WTC11 (cell line): ENCODE measurements at regions not wholly inside any gene's neighbourhood (a gene's known extent, or its start where the extent isn't known, plus 50 kb on each side); places are given as distances from the start of the nearest gene placed in this dataset.

Source experiments
- ATAC-seq: fragments of 200-7000 bp; cut with Tn5 transposase; 2 replicates; pipeline ENCODE4 v1.10.0; 2021; ENCODE audit warnings: mild to moderate bottlenecking, moderate library complexity
- CTCF ChIA-PET: fragments of 300-600 bp; sonication (Branson Sonifier 250); formaldehyde crosslinking; loops from one replicate; lab custom pipeline; 2021; ENCODE audit warnings: antibody characterized with exemption; lab: Charles Lee
- POLR2A ChIA-PET: fragments of 350-600 bp; sonication (Branson Sonifier 250); formaldehyde crosslinking; loops from one replicate; lab custom pipeline; 2021; ENCODE audit warnings: antibody characterized with exemption; lab: Charles Lee
- DNase-seq: peaks from one replicate; pipeline ENCODE4 v3.0.0; 2021; ENCODE audit warnings: low spot score
- H3K27ac Mint-ChIP-seq: 2 replicates; pipeline ENCODE4 v1.8.0; 2021; ENCODE audit warnings: mixed read lengths
- H3K27me3 Mint-ChIP-seq: 2 replicates; pipeline ENCODE4 v1.8.0; 2021; ENCODE audit warnings: low read depth, mild to moderate bottlenecking, moderate library complexity, mixed read lengths
- H3K36me3 Mint-ChIP-seq: 2 replicates; pipeline ENCODE4 v1.8.0; 2021; ENCODE audit warnings: mixed read lengths
- H3K4me1 Mint-ChIP-seq: 2 replicates; pipeline ENCODE4 v1.8.0; 2022; ENCODE audit warnings: mixed read lengths
- H3K4me3 Mint-ChIP-seq: 2 replicates; pipeline ENCODE4 v1.8.0; 2021; ENCODE audit warnings: mild to moderate bottlenecking, moderate library complexity, mixed read lengths
- H3K9me3 Mint-ChIP-seq: 2 replicates; pipeline ENCODE4 v1.8.0; 2021; ENCODE audit warnings: mixed read lengths
- EMX1 ChIP-seq: fragments of 250-450 bp; sonication (Bioruptor Pico); IDR thresholded peaks from 2 replicates; pipeline ENCODE4 v1.8.0; 2021; ENCODE audit warnings: mild to moderate bottlenecking
- FOXJ3 ChIP-seq: sonication (generic); formaldehyde crosslinking; IDR thresholded peaks from 2 replicates; pipeline ENCODE4 v1.9.0; 2021; ENCODE audit warnings: missing genetic modification reagents, mild to moderate bottlenecking, borderline replicate concordance
- FOXK1 ChIP-seq: sonication (generic); formaldehyde crosslinking; IDR thresholded peaks from 2 replicates; pipeline ENCODE4 v1.8.0; 2022; ENCODE audit warnings: mild to moderate bottlenecking, moderate library complexity, missing genetic modification reagents
- GABPB1 ChIP-seq: sonication (generic); formaldehyde crosslinking; IDR thresholded peaks from 2 replicates; pipeline ENCODE4 v1.8.1; 2023; ENCODE audit warnings: mild to moderate bottlenecking, missing genetic modification reagents
- IRF2 ChIP-seq: sonication (generic); formaldehyde crosslinking; IDR thresholded peaks from 2 replicates; pipeline ENCODE4 v1.8.0; 2022; ENCODE audit warnings: low read depth, missing genetic modification reagents, borderline replicate concordance
- JUN ChIP-seq: sonication (generic); formaldehyde crosslinking; IDR thresholded peaks from 2 replicates; pipeline ENCODE4 v1.8.0; 2023; ENCODE audit warnings: mild to moderate bottlenecking, missing genetic modification reagents
- KAT7 ChIP-seq: sonication (generic); formaldehyde crosslinking; IDR thresholded peaks from 2 replicates; pipeline ENCODE4 v1.8.1; 2023; ENCODE audit warnings: missing genetic modification reagents, mild to moderate bottlenecking, borderline replicate concordance
- MLX ChIP-seq: sonication (generic); formaldehyde crosslinking; IDR thresholded peaks from 2 replicates; pipeline ENCODE4 v1.8.1; 2023; ENCODE audit warnings: mild to moderate bottlenecking, missing genetic modification reagents, moderate library complexity
- MYBL2 ChIP-seq: sonication (generic); formaldehyde crosslinking; IDR thresholded peaks from 2 replicates; pipeline ENCODE4 v1.8.1; 2023; ENCODE audit warnings: mild to moderate bottlenecking, moderate library complexity, missing genetic modification reagents
- NFATC4 ChIP-seq: fragments of 250-450 bp; sonication (Bioruptor Pico); IDR thresholded peaks from 2 replicates; pipeline ENCODE4 v1.9.0; 2021; ENCODE audit warnings: mild to moderate bottlenecking
- NR1H2 ChIP-seq: sonication (generic); formaldehyde crosslinking; IDR thresholded peaks from 2 replicates; pipeline ENCODE4 v1.9.0; 2021; ENCODE audit warnings: mild to moderate bottlenecking, moderate library complexity, missing genetic modification reagents
- OVOL2 ChIP-seq: fragments of 250-450 bp; sonication (Bioruptor Pico); IDR thresholded peaks from 2 replicates; pipeline ENCODE4 v1.9.0; 2021; ENCODE audit warnings: mild to moderate bottlenecking, borderline replicate concordance
- PREB ChIP-seq: sonication (generic); formaldehyde crosslinking; IDR thresholded peaks from 2 replicates; pipeline ENCODE4 v1.8.1; 2022; ENCODE audit warnings: mild to moderate bottlenecking, missing genetic modification reagents, moderate library complexity, borderline replicate concordance
- RORB ChIP-seq: fragments of 250-450 bp; sonication (Bioruptor Pico); IDR thresholded peaks from 2 replicates; pipeline ENCODE4 v1.9.0; 2021; ENCODE audit warnings: mild to moderate bottlenecking
- ZBTB21 ChIP-seq: sonication (generic); formaldehyde crosslinking; IDR thresholded peaks from 2 replicates; pipeline ENCODE4 v1.8.1; 2023; ENCODE audit warnings: mild to moderate bottlenecking, missing genetic modification reagents, borderline replicate concordance
- ZNF219 ChIP-seq: sonication (generic); formaldehyde crosslinking; IDR thresholded peaks from 2 replicates; pipeline ENCODE4 v1.8.0; 2023; ENCODE audit warnings: missing genetic modification reagents, mild to moderate bottlenecking, borderline replicate concordance
- ZNF232 ChIP-seq: sonication (generic); formaldehyde crosslinking; IDR thresholded peaks from 2 replicates; pipeline ENCODE4 v1.8.0; 2022; ENCODE audit warnings: mild to moderate bottlenecking, missing genetic modification reagents
- ZNF263 ChIP-seq: sonication (generic); formaldehyde crosslinking; IDR thresholded peaks from 2 replicates; pipeline ENCODE4 v1.8.1; 2022; ENCODE audit warnings: low read depth, mild to moderate bottlenecking, moderate library complexity, missing genetic modification reagents
- ZNF317 ChIP-seq: sonication (generic); formaldehyde crosslinking; IDR thresholded peaks from 2 replicates; pipeline ENCODE4 v1.8.1; 2023; ENCODE audit warnings: low read depth, mild to moderate bottlenecking, moderate library complexity, missing genetic modification reagents, borderline replicate concordance
- ZNF396 ChIP-seq: fragments of 250-450 bp; sonication (Bioruptor Pico); IDR thresholded peaks from 2 replicates; pipeline ENCODE4 v1.8.0; 2021; ENCODE audit warnings: mild to moderate bottlenecking, moderate library complexity, borderline replicate concordance
- ZNF416 ChIP-seq: fragments of 250-450 bp; sonication (Bioruptor Pico); IDR thresholded peaks from 2 replicates; pipeline ENCODE4 v1.9.0; 2021; ENCODE audit warnings: mild to moderate bottlenecking, inconsistent platforms
- ZNF512 ChIP-seq: sonication (generic); formaldehyde crosslinking; IDR thresholded peaks from 2 replicates; pipeline ENCODE4 v1.8.1; 2022; ENCODE audit warnings: missing genetic modification reagents, borderline replicate concordance
- TF ChIP-seq, protein P1 (sequence below): sonication (generic); formaldehyde crosslinking; IDR thresholded peaks from 2 replicates; pipeline ENCODE4 v1.8.1; 2022; ENCODE audit warnings: low read depth, missing genetic modification reagents, borderline replicate concordance
- TF ChIP-seq, protein P2 (sequence below): sonication (generic); formaldehyde crosslinking; IDR thresholded peaks from 2 replicates; pipeline ENCODE4 v1.8.0; 2022; ENCODE audit warnings: mild to moderate bottlenecking, missing genetic modification reagents
- TF ChIP-seq, protein P3 (sequence below): fragments of 250-450 bp; sonication (Bioruptor Pico); IDR thresholded peaks from 2 replicates; pipeline ENCODE4 v1.8.0; 2021; ENCODE audit warnings: mild to moderate bottlenecking
- TF ChIP-seq, protein P4 (sequence below): fragments of 250-450 bp; sonication (Bioruptor Pico); IDR thresholded peaks from 2 replicates; pipeline ENCODE4 v2.1.2; 2022; ENCODE audit warnings: mild to moderate bottlenecking, moderate library complexity

DNA sequence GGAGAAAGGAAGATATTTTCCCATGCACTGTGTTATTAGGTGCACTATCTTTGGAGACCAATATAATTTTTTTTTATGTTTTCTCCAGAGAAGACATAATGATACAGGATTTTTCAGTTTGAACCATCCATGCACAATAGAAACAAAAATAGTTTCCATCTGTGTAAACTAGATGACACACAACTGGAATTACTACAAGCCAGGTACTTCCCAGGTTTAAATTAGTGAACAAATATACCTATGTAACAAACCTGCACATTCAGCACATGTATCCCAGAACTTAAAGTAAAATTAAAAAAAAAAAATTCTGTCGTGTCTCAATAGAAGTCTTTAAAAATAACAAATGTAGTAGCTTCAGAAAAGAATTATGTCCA is 1616.8 kb upstream of the ACVR2A start:
- ATAC-seq, result no peak

GRCh38 chr2:146227152-146228019 is 1617.4 kb upstream of the ACVR2A start:
- POLR2A ChIA-PET, result interaction anchor here (0.7 kb wide), 1 partner anchor 510 kb away, joined by 3 read pairs; no protein-coding TSS in a partner anchor
- H3K4me3 Mint-ChIP-seq, result no peak overlapping the region
- ATAC-seq, result no peak
- H3K27ac Mint-ChIP-seq, result no peak overlapping the region
- CTCF ChIA-PET, result no interaction called here
- H3K9me3 Mint-ChIP-seq, result no peaks in the 10 kb centered on the region
- no peaks in the 10 kb centered on the region for H3K27me3 Mint-ChIP-seq
- no peaks in the 10 kb centered on the region for H3K36me3 Mint-ChIP-seq
- no peak for DNase-seq
- H3K4me1 Mint-ChIP-seq, result peaks cover 4% of the 10 kb centered on the region
- TF ChIP-seq ZNF219 (CRISPR knock-in tag) (no peak), ZNF512 (CRISPR knock-in tag) (no peak), ZNF263 (CRISPR knock-in tag) (no peak), NFATC4 (CRISPR knock-in tag) (no peak), MYBL2 (CRISPR knock-in tag) (no peak), GABPB1 (CRISPR knock-in tag) (no peak), EMX1 (CRISPR knock-in tag) (no peak), FOXJ3 (CRISPR knock-in tag) (no peak)
- TF ChIP-seq, protein P1, sequence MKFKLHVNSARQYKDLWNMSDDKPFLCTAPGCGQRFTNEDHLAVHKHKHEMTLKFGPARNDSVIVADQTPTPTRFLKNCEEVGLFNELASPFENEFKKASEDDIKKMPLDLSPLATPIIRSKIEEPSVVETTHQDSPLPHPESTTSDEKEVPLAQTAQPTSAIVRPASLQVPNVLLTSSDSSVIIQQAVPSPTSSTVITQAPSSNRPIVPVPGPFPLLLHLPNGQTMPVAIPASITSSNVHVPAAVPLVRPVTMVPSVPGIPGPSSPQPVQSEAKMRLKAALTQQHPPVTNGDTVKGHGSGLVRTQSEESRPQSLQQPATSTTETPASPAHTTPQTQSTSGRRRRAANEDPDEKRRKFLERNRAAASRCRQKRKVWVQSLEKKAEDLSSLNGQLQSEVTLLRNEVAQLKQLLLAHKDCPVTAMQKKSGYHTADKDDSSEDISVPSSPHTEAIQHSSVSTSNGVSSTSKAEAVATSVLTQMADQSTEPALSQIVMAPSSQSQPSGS (CRISPR knock-in tag), result no peak
- TF ChIP-seq, protein P2, sequence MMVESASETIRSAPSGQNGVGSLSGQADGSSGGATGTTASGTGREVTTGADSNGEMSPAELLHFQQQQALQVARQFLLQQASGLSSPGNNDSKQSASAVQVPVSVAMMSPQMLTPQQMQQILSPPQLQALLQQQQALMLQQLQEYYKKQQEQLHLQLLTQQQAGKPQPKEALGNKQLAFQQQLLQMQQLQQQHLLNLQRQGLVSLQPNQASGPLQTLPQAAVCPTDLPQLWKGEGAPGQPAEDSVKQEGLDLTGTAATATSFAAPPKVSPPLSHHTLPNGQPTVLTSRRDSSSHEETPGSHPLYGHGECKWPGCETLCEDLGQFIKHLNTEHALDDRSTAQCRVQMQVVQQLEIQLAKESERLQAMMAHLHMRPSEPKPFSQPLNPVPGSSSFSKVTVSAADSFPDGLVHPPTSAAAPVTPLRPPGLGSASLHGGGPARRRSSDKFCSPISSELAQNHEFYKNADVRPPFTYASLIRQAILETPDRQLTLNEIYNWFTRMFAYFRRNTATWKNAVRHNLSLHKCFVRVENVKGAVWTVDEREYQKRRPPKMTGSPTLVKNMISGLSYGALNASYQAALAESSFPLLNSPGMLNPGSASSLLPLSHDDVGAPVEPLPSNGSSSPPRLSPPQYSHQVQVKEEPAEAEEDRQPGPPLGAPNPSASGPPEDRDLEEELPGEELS (CRISPR knock-in tag), result no peak
- TF ChIP-seq, protein P3, sequence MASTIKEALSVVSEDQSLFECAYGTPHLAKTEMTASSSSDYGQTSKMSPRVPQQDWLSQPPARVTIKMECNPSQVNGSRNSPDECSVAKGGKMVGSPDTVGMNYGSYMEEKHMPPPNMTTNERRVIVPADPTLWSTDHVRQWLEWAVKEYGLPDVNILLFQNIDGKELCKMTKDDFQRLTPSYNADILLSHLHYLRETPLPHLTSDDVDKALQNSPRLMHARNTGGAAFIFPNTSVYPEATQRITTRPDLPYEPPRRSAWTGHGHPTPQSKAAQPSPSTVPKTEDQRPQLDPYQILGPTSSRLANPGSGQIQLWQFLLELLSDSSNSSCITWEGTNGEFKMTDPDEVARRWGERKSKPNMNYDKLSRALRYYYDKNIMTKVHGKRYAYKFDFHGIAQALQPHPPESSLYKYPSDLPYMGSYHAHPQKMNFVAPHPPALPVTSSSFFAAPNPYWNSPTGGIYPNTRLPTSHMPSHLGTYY, result no peak

More for the DNA sequence above, 1616.8 kb upstream of the ACVR2A start:
- no peaks in the 10 kb centered on the region for H3K27me3 Mint-ChIP-seq
- no peaks in the 10 kb centered on the region for H3K36me3 Mint-ChIP-seq
- H3K9me3 Mint-ChIP-seq, result no peaks in the 10 kb centered on the region
- H3K27ac Mint-ChIP-seq, result no peak overlapping the region
- TF ChIP-seq KAT7 (CRISPR knock-in tag), result no peak
- TF ChIP-seq PREB (CRISPR knock-in tag), result no peak
- TF ChIP-seq IRF2 (CRISPR knock-in tag), result no peak
- TF ChIP-seq ZNF232 (CRISPR knock-in tag), result no peak
- TF ChIP-seq MLX (CRISPR knock-in tag), result no peak
- no peak for TF ChIP-seq ZBTB21 (CRISPR knock-in tag)
- TF ChIP-seq RORB (CRISPR knock-in tag), result no peak
- no peak for TF ChIP-seq ZNF317 (CRISPR knock-in tag)
- TF ChIP-seq OVOL2, result no peak
- TF ChIP-seq FOXK1, result no peak
- TF ChIP-seq ZNF396 (CRISPR knock-in tag), result no peak
- TF ChIP-seq, protein P4, sequence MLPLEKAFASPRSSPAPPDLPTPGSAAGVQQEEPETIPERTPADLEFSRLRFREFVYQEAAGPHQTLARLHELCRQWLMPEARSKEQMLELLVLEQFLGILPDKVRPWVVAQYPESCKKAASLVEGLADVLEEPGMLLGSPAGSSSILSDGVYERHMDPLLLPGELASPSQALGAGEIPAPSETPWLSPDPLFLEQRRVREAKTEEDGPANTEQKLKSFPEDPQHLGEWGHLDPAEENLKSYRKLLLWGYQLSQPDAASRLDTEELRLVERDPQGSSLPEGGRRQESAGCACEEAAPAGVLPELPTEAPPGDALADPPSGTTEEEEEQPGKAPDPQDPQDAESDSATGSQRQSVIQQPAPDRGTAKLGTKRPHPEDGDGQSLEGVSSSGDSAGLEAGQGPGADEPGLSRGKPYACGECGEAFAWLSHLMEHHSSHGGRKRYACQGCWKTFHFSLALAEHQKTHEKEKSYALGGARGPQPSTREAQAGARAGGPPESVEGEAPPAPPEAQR (CRISPR knock-in tag), result no peak
- TF ChIP-seq JUN (CRISPR knock-in tag), result no peak
- TF ChIP-seq, protein P3, result no peak
- TF ChIP-seq NR1H2, result no peak
- no peak for TF ChIP-seq ZNF416 (CRISPR knock-in tag)
- TF ChIP-seq, all 79 proteins: peak for 0
- DNase-seq, result no peak
- ChIA-PET POLR2A (no interaction called here), CTCF (interaction anchor here (0.7 kb wide), 1 partner anchor 490 kb away, joined by 3 read pairs; no protein-coding TSS in a partner anchor)
- Mint-ChIP-seq H3K4me1 (peaks cover 4% of the 10 kb centered on the region), H3K4me3 (no peak overlapping the region)
